Stomach (tissue), 4 donors: ENCODE measurements at regions not wholly inside any gene's neighbourhood (a gene's known extent, or its start where the extent isn't known, plus 50 kb on each side); places are given as distances from the start of the nearest gene placed in this dataset.

Source experiments
- CTCF ChIP-seq, 7 experiments: fragments of 450-650 bp in 4 of 7; fragments of 200-600 bp in 3 of 7; sonication (generic) in 3 of 7; IDR thresholded peaks; one replicate each; pipeline ENCODE4 v1.5.1; 2016 to 2019; ENCODE audit warnings: antibody characterized with exemption in 7 of 7, control low read depth in 2 of 7, mild to moderate bottlenecking in 1 of 7
- POLR2A ChIP-seq, 4 donors: fragments of 450-650 bp; IDR thresholded peaks; one replicate each; pipeline ENCODE4 v1.6.1; 2016; ENCODE audit warnings: antibody characterized with exemption in 4 of 4, control low read depth in 2 of 4, mild to moderate bottlenecking in 1 of 4, moderate library complexity in 1 of 4
- POLR2AphosphoS5 ChIP-seq, 3 donors: sonication (generic); formaldehyde crosslinking; IDR thresholded peaks; one replicate each; pipeline ENCODE4 v1.6.1; 2016; ENCODE audit warnings: antibody characterized with exemption in 3 of 3

GRCh38 chr3:24730173-24730572 is 235.5 kb upstream of the THRB start:
- TF ChIP-seq CTCF (IDR thresholded peaks at IDR 0.05) = no peak
- TF ChIP-seq POLR2A (IDR thresholded peaks at IDR 0.05) = no peak
- TF ChIP-seq POLR2AphosphoS5 (IDR thresholded peaks at IDR 0.05) = no peak
